Hepatocyte (in vitro differentiated cells): ENCODE measurements at regions not wholly inside any gene's neighbourhood (a gene's known extent, or its start where the extent isn't known, plus 50 kb on each side); places are given as distances from the start of the nearest gene placed in this dataset.

Experiments used
- EZH2 ChIP-seq: fragments of 200-600 bp; sonication (generic); IDR thresholded peaks from 2 replicates; pipeline ENCODE4 v1.6.1; 2016; ENCODE audit warnings: antibody characterized with exemption, mild to moderate bottlenecking, borderline replicate concordance
- TF ChIP-seq, protein P1 (sequence below): fragments of 200-600 bp; sonication (generic); IDR thresholded peaks from 2 replicates; pipeline ENCODE4 v1.5.1; 2016; ENCODE audit warnings: antibody characterized with exemption, mild to moderate bottlenecking; ENCODE audit not compliant: poor library complexity

DNA sequence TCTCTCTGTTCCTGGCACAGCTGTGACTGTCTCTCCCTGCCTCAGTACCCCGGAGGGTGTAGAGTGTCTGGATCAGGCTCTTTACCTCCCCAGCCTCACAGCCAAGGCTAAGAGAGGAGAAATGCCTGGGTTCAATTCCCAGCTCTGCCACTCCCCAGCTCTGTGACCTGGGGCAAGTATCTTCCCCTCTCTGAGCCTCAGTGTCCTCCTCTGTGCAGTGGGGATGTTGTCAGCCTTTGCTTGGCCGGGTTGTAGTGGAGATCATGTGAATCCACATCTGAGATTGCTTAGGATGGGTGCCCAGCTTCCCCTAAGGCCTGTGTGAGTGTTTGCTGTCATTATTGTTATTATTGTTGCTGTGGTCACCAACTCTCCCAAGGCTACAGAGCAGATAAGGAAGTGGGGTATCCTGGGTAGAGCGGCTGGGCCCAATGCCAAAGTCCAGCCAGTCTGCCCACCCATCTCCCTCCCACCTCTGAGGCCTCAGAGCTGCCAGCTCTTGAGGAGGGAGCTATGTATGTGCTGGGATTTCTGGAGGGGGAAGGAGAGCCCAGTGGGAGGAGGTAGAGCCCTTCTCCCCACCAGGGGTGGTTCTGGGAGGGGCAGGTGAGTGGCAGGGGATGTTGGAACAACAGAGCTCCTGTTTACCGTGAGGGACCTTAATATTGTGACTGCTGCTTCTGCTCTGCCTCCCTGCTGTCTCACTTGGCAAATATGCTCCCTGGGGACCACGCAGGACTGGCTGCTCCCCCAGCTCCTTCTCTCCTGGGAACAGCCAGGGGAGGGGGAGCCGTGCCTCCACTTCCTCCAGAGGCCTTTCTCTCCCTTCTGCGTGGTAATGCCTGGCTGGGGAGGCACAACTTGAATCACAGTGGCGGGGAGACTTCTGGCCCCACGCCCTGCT lies 170.5 kb downstream of the RPS24 start:
- TF ChIP-seq EZH2: no peak
- TF ChIP-seq, protein P1, sequence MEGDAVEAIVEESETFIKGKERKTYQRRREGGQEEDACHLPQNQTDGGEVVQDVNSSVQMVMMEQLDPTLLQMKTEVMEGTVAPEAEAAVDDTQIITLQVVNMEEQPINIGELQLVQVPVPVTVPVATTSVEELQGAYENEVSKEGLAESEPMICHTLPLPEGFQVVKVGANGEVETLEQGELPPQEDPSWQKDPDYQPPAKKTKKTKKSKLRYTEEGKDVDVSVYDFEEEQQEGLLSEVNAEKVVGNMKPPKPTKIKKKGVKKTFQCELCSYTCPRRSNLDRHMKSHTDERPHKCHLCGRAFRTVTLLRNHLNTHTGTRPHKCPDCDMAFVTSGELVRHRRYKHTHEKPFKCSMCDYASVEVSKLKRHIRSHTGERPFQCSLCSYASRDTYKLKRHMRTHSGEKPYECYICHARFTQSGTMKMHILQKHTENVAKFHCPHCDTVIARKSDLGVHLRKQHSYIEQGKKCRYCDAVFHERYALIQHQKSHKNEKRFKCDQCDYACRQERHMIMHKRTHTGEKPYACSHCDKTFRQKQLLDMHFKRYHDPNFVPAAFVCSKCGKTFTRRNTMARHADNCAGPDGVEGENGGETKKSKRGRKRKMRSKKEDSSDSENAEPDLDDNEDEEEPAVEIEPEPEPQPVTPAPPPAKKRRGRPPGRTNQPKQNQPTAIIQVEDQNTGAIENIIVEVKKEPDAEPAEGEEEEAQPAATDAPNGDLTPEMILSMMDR: no peak
